PFSK-1 (cell line): ENCODE measurements at regions not wholly inside any gene's neighbourhood (a gene's known extent, or its start where the extent isn't known, plus 50 kb on each side); places are given as distances from the start of the nearest gene placed in this dataset.

ENCODE experiments used
- FOXP2 ChIP-seq: optimal IDR thresholded peaks from 2 replicates; pipeline ENCODE3; 2011; ENCODE audit warnings: borderline replicate concordance, control low read depth, inconsistent platforms; ENCODE audit not compliant: insufficient read depth; ENCODE audit errors: extremely low read length, extremely low read depth
- POLR2AphosphoS5 ChIP-seq: IDR thresholded peaks from 2 replicates; pipeline ENCODE4 v1.6.1; 2012; ENCODE audit warnings: low read depth, mild to moderate bottlenecking, control low read depth, low read length, moderate library complexity
- SIN3A ChIP-seq: IDR thresholded peaks from 2 replicates; pipeline ENCODE4 v1.6.1; 2012; ENCODE audit warnings: mild to moderate bottlenecking, low read length, moderate library complexity, borderline replicate concordance; ENCODE audit not compliant: insufficient read depth
- TAF1 ChIP-seq: IDR thresholded peaks from 2 replicates; pipeline ENCODE4 v1.6.1; 2012; ENCODE audit warnings: low read length, control low read depth, borderline replicate concordance; ENCODE audit not compliant: insufficient read depth
- TF ChIP-seq, protein P1 (sequence below), 2 experiments: IDR thresholded peaks; 2 replicates each; pipeline versions ENCODE4 v1.6.1 to v1.8.0; 2011 to 2012; ENCODE audit warnings: low read depth in 2 of 2, low read length in 2 of 2, control low read depth in 1 of 2, inconsistent platforms in 1 of 2, mild to moderate bottlenecking in 1 of 2, moderate library complexity in 1 of 2; ENCODE audit not compliant: insufficient read depth in 1 of 2

- TF ChIP-seq FOXP2 = no peak
- TF ChIP-seq, protein P1, sequence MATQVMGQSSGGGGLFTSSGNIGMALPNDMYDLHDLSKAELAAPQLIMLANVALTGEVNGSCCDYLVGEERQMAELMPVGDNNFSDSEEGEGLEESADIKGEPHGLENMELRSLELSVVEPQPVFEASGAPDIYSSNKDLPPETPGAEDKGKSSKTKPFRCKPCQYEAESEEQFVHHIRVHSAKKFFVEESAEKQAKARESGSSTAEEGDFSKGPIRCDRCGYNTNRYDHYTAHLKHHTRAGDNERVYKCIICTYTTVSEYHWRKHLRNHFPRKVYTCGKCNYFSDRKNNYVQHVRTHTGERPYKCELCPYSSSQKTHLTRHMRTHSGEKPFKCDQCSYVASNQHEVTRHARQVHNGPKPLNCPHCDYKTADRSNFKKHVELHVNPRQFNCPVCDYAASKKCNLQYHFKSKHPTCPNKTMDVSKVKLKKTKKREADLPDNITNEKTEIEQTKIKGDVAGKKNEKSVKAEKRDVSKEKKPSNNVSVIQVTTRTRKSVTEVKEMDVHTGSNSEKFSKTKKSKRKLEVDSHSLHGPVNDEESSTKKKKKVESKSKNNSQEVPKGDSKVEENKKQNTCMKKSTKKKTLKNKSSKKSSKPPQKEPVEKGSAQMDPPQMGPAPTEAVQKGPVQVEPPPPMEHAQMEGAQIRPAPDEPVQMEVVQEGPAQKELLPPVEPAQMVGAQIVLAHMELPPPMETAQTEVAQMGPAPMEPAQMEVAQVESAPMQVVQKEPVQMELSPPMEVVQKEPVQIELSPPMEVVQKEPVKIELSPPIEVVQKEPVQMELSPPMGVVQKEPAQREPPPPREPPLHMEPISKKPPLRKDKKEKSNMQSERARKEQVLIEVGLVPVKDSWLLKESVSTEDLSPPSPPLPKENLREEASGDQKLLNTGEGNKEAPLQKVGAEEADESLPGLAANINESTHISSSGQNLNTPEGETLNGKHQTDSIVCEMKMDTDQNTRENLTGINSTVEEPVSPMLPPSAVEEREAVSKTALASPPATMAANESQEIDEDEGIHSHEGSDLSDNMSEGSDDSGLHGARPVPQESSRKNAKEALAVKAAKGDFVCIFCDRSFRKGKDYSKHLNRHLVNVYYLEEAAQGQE (IDR thresholded peaks at IDR 0.05; ENCODE audit: insufficient read depth in 1 of 2, low read depth in 2 of 2, low read length in 2 of 2) = no peak
- no peak for TF ChIP-seq TAF1
- no peak for TF ChIP-seq POLR2AphosphoS5
These were observed 587.5 kb downstream of the BCL11B start for GRCh38 chr14:98684468-98684867.

- TF ChIP-seq TAF1 = no peak
- TF ChIP-seq SIN3A = no peak
- TF ChIP-seq, protein P1 (IDR thresholded peaks at IDR 0.05; ENCODE audit: insufficient read depth in 1 of 2, low read depth in 2 of 2, low read length in 2 of 2) = no peak
- TF ChIP-seq FOXP2 = no peak
- TF ChIP-seq POLR2AphosphoS5 = no peak
These were observed 586.3 kb downstream of the BCL11B start for GRCh38 chr14:98685725-98686124.

GRCh38 chr14:98688446-98688845 is 583.6 kb downstream of the BCL11B start:
- TF ChIP-seq FOXP2 = no peak
- TF ChIP-seq TAF1 = no peak
- TF ChIP-seq, protein P1 (IDR thresholded peaks at IDR 0.05; ENCODE audit: insufficient read depth in 1 of 2, low read depth in 2 of 2, low read length in 2 of 2) = no peak
- TF ChIP-seq POLR2AphosphoS5 = no peak
- TF ChIP-seq SIN3A = no peak

DNA sequence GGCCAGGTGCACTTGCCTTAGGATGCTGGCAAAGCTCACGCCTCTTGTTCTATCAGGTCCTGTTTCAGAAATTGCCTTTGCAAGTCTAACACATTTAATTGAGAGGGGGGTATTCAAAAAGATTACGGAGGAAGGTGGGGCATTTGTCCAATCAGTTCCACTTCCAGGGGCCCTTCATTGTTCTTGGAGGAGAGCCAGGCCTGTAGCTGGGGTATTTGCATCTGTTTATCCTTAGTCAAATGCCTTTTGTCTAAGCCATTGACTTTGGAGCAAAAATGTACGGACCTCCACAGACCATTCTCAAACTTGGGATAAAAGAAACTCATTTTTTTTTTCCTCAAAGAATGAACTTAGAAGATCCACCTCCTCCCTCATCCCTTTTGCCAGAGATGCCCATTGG is 582.0 kb downstream of the BCL11B start:
- TF ChIP-seq SIN3A (no peak), FOXP2 (no peak), POLR2AphosphoS5 (no peak), TAF1 (no peak)

- no peak for TF ChIP-seq TAF1
- TF ChIP-seq POLR2AphosphoS5 = no peak
- no peak for TF ChIP-seq FOXP2
- TF ChIP-seq, protein P1 (IDR thresholded peaks at IDR 0.05; ENCODE audit: insufficient read depth in 1 of 2, low read depth in 2 of 2, low read length in 2 of 2) = no peak
- no peak for TF ChIP-seq SIN3A
These were observed 579.2 kb downstream of the BCL11B start for GRCh38 chr14:98692832-98693231.
